ENCODE measurements at regions not wholly inside any gene's neighbourhood (a gene's known extent, or its start where the extent isn't known, plus 50 kb on each side); places are given as distances from the start of the nearest gene placed in this dataset. TPM values are rescaled to one million over a fixed set of nuclear protein-coding genes. Genes with fewer than 3 reads are reported as not detected.

Small RNA genes in the stretch of these regions (microRNA-seq; reads per million reads assigned to microRNA genes)
- not detected for gene MIR4771-1

All from colonic mucosa (tissue), 1 donor.